Transverse colon (tissue), 4 donors: ENCODE measurements at regions not wholly inside any gene's neighbourhood (a gene's known extent, or its start where the extent isn't known, plus 50 kb on each side); places are given as distances from the start of the nearest gene placed in this dataset.

Source experiments
- DNase-seq: peaks from one replicate; pipeline ENCODE4 v3.0.0-alpha.2; 2019
- H3K27ac ChIP-seq, 4 donors: fragments of 200-600 bp; sonication (generic); 2 replicates each; pipeline ENCODE4 v1.5.1; 2016 to 2018; ENCODE audit warnings: inconsistent platforms in 4 of 4
- H3K27me3 ChIP-seq: fragments of 200-600 bp; sonication (generic); 2 replicates; pipeline ENCODE4 v1.5.1; 2017; ENCODE audit warnings: inconsistent platforms
- H3K36me3 ChIP-seq, 4 donors: fragments of 200-600 bp; sonication (generic); 2 replicates each; pipeline ENCODE4 v1.5.1; 2017 to 2019; ENCODE audit warnings: inconsistent platforms in 4 of 4
- H3K4me1 ChIP-seq, 4 donors: fragments of 200-600 bp; sonication (generic); 2 replicates each; pipeline ENCODE4 v1.5.1; 2017 to 2020; ENCODE audit warnings: inconsistent platforms in 4 of 4
- H3K4me3 ChIP-seq, 4 donors: fragments of 200-600 bp; sonication (generic); 1 replicate in 1 of 4; 2 replicates in 3 of 4; pipeline versions ENCODE4 v1.5.1 to v1.6.1; 2017 to 2019; ENCODE audit warnings: inconsistent platforms in 4 of 4
- H3K9me3 ChIP-seq, 2 donors: fragments of 200-600 bp; sonication (generic); 2 replicates each; pipeline ENCODE4 v1.5.1; 2017 to 2019; ENCODE audit warnings: inconsistent platforms in 2 of 2
- CTCF ChIP-seq, 5 experiments: fragments of 200-600 bp in 3 of 5; fragments of 450-650 bp in 2 of 5; sonication (generic) in 3 of 5; IDR thresholded peaks; 1 replicate in 2 of 5; 2 replicates in 3 of 5; pipeline ENCODE4 v1.5.1; 2016 to 2017; ENCODE audit warnings: antibody characterized with exemption in 5 of 5, inconsistent platforms in 3 of 5, mild to moderate bottlenecking in 2 of 5, moderate library complexity in 1 of 5
- EP300 ChIP-seq: sonication (generic); formaldehyde crosslinking; IDR thresholded peaks from one replicate; pipeline ENCODE4 v1.6.1; 2017; ENCODE audit warnings: antibody characterized with exemption, low read depth
- POLR2A ChIP-seq: fragments of 450-650 bp; IDR thresholded peaks from one replicate; pipeline ENCODE4 v1.6.1; 2016; ENCODE audit warnings: antibody characterized with exemption, mild to moderate bottlenecking, moderate library complexity
- POLR2AphosphoS5 ChIP-seq, 3 donors: sonication (generic); formaldehyde crosslinking; IDR thresholded peaks; one replicate each; pipeline ENCODE4 v1.6.1; 2016; ENCODE audit warnings: antibody characterized with exemption in 3 of 3
- WGBS, 2 donors: methylation state at CpG; one replicate each; pipeline ENCODE4 v1.1.5; 2018; ENCODE audit warnings: low coverage in 1 of 2; 5-methylcytosine and 5-hydroxymethylcytosine counted together
- in situ Hi-C, 4 donors: fragments of 200-750 bp; cut with MboI; loops; one replicate each; pipeline versions ENCODE4 v1.15.0 to v1.15.1; 2017; ENCODE audit warnings: low sequenced_read_pairs in 3 of 4, low pct_ligation_motif_present in 1 of 4, low pct_unique_long_range_greater_than_20kb in 1 of 4
- intact Hi-C: fragments of 100-400 bp; cut with DNase I; formaldehyde crosslinking; loops from one replicate; pipeline ENCODE4 v1.15.1; 2023; ENCODE audit warnings: low total_unique reads

GRCh38 chrX:10707773-10708172 is 87.4 kb upstream of the MID1 start:
- intact Hi-C loops (no loop called here), in situ Hi-C loops (loop anchor here in 1 of 4 donors (25.0 kb wide), 1 partner anchor 520 kb away; no protein-coding TSS in a partner anchor)
- Histone ChIP-seq H3K4me3 (no peak overlapping the region), H3K27ac (no peak overlapping the region), H3K4me1 (no peaks in the 10 kb centered on the region), H3K27me3 (no peaks in the 10 kb centered on the region), H3K36me3 (no peaks in the 10 kb centered on the region), H3K9me3 (no peaks in the 10 kb centered on the region)
- no peak for DNase-seq
- 81 to 94% methylated on average over 2 of the region's 2 CpGs for WGBS, 2 donors
- TF ChIP-seq POLR2A (no peak), POLR2AphosphoS5 (IDR thresholded peaks at IDR 0.05) (no peak)

- WGBS, 2 donors, result 67 to 86% methylated on average over 1 to 4 of the region's 4 CpGs
- Histone ChIP-seq H3K27me3 (no peaks in the 10 kb centered on the region), H3K9me3 (no peaks in the 10 kb centered on the region), H3K27ac (no peak overlapping the region), H3K36me3 (no peaks in the 10 kb centered on the region), H3K4me3 (no peak overlapping the region), H3K4me1 (no peaks in the 10 kb centered on the region)
- DNase-seq, result no peak
- intact Hi-C loops, result no loop called here
- TF ChIP-seq EP300, result no peak
- no peak for TF ChIP-seq CTCF (IDR thresholded peaks at IDR 0.05)
- TF ChIP-seq POLR2AphosphoS5 (IDR thresholded peaks at IDR 0.05), result no peak
- TF ChIP-seq POLR2A, result no peak
- in situ Hi-C loops, result loop anchor here in 1 of 4 donors (25.0 kb wide), 1 partner anchor 522 kb away; no protein-coding TSS in a partner anchor
Observed at GRCh38 chrX:10709276-10709675, 88.9 kb upstream of the MID1 start.

- 66 to 86% methylated on average over 5 of the region's 5 CpGs for WGBS, 2 donors
- intact Hi-C loops, result no loop called here
Observed at GRCh38 chrX:10714531-10714930, 94.1 kb upstream of the MID1 start.

GRCh38 chrX:10722851-10723250 is 102.5 kb upstream of the MID1 start:
- intact Hi-C loops (loop anchor here (10.0 kb wide), 1 partner anchor 538 kb away; no protein-coding TSS in a partner anchor), in situ Hi-C loops (loop anchor here in 2 of 4 donors (10.0 to 25.0 kb wide), 2 partner anchors 528 to 536 kb away; no protein-coding TSS in a partner anchor)
- peak; percentile 59 for DNase-seq
- Histone ChIP-seq H3K9me3 (no peaks in the 10 kb centered on the region), H3K36me3 (no peaks in the 10 kb centered on the region), H3K4me1 (no peaks in the 10 kb centered on the region), H3K27me3 (no peaks in the 10 kb centered on the region), H3K4me3 (no peak overlapping the region), H3K27ac (peak overlapping the region in 1 of 4 donors; percentile 16)
- TF ChIP-seq CTCF (IDR thresholded peaks at IDR 0.05) (peak; percentile 51 to 67 (median 60)), POLR2AphosphoS5 (IDR thresholded peaks at IDR 0.05) (no peak), POLR2A (no peak), EP300 (no peak)
- 0 to 15% methylated on average over 2 to 4 of the region's 4 CpGs for WGBS, 2 donors

More at GRCh38 chrX:10714531-10714930, 94.1 kb upstream of the MID1 start:
- H3K27ac ChIP-seq, result no peak overlapping the region
- no peak overlapping the region for H3K4me3 ChIP-seq
- H3K4me1 ChIP-seq, result no peaks in the 10 kb centered on the region
- no peaks in the 10 kb centered on the region for H3K36me3 ChIP-seq
- no peaks in the 10 kb centered on the region for H3K27me3 ChIP-seq
- TF ChIP-seq EP300, result no peak
- TF ChIP-seq POLR2A, result no peak
- no peak for TF ChIP-seq POLR2AphosphoS5 (IDR thresholded peaks at IDR 0.05)
- TF ChIP-seq CTCF (IDR thresholded peaks at IDR 0.05), result no peak
- H3K9me3 ChIP-seq, result no peaks in the 10 kb centered on the region
- in situ Hi-C loops, result loop anchor here in 1 of 4 donors (25.0 kb wide), 1 partner anchor 527 kb away; no protein-coding TSS in a partner anchor
- DNase-seq, result no peak
